ENCODE measurements at regions not wholly inside any gene's neighbourhood (a gene's known extent, or its start where the extent isn't known, plus 50 kb on each side); places are given as distances from the start of the nearest gene placed in this dataset.

DNA sequence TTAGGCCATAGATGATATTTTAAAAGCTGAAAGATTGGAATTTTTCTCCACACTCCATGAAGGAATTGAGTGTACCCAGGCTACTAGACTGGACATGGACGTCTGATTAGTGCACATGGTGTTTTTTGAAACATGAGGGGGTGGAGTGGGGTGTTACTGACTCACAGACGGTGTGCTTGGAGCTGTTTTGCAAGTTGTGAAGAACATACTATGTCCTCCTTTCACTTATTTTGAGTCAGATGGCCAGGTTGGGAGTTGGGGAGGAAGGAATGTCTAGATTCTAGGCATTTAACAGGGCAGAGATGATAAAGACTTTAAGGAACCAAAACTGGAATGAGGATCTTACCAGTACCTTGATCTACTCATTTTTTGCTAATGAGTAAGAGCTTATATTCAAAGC, 158.1 kb upstream of the MTNR1B start:
- no peak for TF ChIP-seq POLR2A (IDR thresholded peaks at IDR 0.05)
- TF ChIP-seq, protein P1, sequence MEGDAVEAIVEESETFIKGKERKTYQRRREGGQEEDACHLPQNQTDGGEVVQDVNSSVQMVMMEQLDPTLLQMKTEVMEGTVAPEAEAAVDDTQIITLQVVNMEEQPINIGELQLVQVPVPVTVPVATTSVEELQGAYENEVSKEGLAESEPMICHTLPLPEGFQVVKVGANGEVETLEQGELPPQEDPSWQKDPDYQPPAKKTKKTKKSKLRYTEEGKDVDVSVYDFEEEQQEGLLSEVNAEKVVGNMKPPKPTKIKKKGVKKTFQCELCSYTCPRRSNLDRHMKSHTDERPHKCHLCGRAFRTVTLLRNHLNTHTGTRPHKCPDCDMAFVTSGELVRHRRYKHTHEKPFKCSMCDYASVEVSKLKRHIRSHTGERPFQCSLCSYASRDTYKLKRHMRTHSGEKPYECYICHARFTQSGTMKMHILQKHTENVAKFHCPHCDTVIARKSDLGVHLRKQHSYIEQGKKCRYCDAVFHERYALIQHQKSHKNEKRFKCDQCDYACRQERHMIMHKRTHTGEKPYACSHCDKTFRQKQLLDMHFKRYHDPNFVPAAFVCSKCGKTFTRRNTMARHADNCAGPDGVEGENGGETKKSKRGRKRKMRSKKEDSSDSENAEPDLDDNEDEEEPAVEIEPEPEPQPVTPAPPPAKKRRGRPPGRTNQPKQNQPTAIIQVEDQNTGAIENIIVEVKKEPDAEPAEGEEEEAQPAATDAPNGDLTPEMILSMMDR (IDR thresholded peaks at IDR 0.05): no peak

Measured in upper lobe of left lung (tissue), 4 donors.